Mesothelial cell of epicardium (in vitro differentiated cells): ENCODE measurements at regions not wholly inside any gene's neighbourhood (a gene's known extent, or its start where the extent isn't known, plus 50 kb on each side); places are given as distances from the start of the nearest gene placed in this dataset.

Experiments used
- DNase-seq, 2 experiments: peaks; one replicate each; pipeline ENCODE4 v3.0.0; 2021; ENCODE audit warnings: low spot score in 2 of 2; ENCODE audit not compliant: unreplicated experiment in 2 of 2
- H3K27ac Mint-ChIP-seq: 2 replicates; pipeline ENCODE4 v1.8.0; 2021; ENCODE audit warnings: mixed read lengths
- H3K27me3 Mint-ChIP-seq: 2 replicates; pipeline ENCODE4 v1.8.0; 2021; ENCODE audit warnings: low read depth, mixed read lengths
- H3K36me3 Mint-ChIP-seq: 2 replicates; pipeline ENCODE4 v1.8.0; 2021; ENCODE audit warnings: mixed read lengths
- H3K4me1 Mint-ChIP-seq: 2 replicates; pipeline ENCODE4 v1.8.0; 2021; ENCODE audit warnings: mixed read lengths
- H3K4me3 Mint-ChIP-seq: 2 replicates; pipeline ENCODE4 v1.8.0; 2021; ENCODE audit warnings: mild to moderate bottlenecking, moderate library complexity, mixed read lengths
- H3K9me3 Mint-ChIP-seq: 2 replicates; pipeline ENCODE4 v1.8.0; 2021; ENCODE audit warnings: mixed read lengths
- CTCF ChIP-seq: fragments of 200-600 bp; sonication (generic); IDR thresholded peaks from one replicate; pipeline ENCODE4 v1.5.0; 2021; ENCODE audit warnings: antibody characterized with exemption; ENCODE audit not compliant: unreplicated experiment

DNA sequence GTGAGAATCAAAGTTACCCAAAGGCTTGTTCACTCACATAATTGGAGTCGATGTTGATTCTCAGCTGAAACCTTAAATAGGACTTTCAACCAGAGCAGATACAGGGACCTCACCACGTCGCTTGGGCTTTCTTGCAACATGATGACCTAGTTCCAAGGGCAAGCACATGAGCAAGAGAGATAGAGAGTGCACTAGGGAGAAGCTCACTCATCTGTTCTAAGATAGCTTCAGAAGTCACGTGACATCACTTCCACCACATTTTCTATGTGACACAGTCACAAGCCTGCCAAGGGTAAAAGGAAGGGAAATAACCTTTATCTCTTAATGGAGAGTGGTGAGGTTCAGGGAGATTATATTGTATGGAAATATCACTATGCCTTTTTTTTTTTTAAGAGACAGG lies 470.1 kb upstream of the PLXNA2 start:
- no peak for TF ChIP-seq CTCF
- Mint-ChIP-seq H3K9me3 (no peaks in the 10 kb centered on the region), H3K27me3 (peaks cover 3% of the 10 kb centered on the region), H3K4me3 (no peak overlapping the region), H3K36me3 (no peaks in the 10 kb centered on the region), H3K27ac (no peak overlapping the region), H3K4me1 (no peaks in the 10 kb centered on the region)
- no peak for DNase-seq

DNA sequence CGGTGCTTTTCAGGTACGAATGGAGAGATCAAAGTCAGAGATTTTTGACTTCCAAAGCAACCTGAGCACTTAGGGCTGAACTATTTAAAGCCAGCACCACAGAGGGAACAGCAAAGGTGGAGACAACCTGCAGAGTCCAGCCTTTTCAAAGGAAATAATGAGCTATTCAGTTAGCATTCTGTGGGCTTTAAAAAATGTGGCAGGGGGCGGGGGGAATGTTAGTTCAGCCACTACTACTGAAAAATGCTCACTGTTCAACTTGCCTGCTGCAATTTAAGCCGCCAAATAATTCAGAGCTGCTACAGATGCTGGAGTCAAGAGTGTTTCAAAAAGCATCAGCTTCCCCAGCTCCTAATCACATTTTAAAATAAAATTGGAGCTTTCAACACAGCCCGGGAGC lies 473.3 kb upstream of the PLXNA2 start:
- Mint-ChIP-seq H3K4me3 (no peak overlapping the region), H3K36me3 (peaks cover 15% of the 10 kb centered on the region), H3K27ac (no peak overlapping the region), H3K27me3 (no peaks in the 10 kb centered on the region), H3K4me1 (no peaks in the 10 kb centered on the region), H3K9me3 (peaks cover 22% of the 10 kb centered on the region)
- TF ChIP-seq CTCF, result no peak
- no peak for DNase-seq

GRCh38 chr1:208722592-208722991 lies 478.4 kb upstream of the PLXNA2 start:
- Mint-ChIP-seq H3K4me3 (no peak overlapping the region), H3K9me3 (peaks cover 37% of the 10 kb centered on the region), H3K4me1 (no peaks in the 10 kb centered on the region), H3K27ac (no peak overlapping the region), H3K36me3 (peaks cover 16% of the 10 kb centered on the region), H3K27me3 (no peaks in the 10 kb centered on the region)
- no peak for DNase-seq
- no peak for TF ChIP-seq CTCF

GRCh38 chr1:208724079-208724478 lies 479.9 kb upstream of the PLXNA2 start:
- Mint-ChIP-seq H3K27ac (no peak overlapping the region), H3K4me1 (no peaks in the 10 kb centered on the region), H3K9me3 (peaks cover 37% of the 10 kb centered on the region), H3K36me3 (peaks cover 16% of the 10 kb centered on the region), H3K27me3 (no peaks in the 10 kb centered on the region), H3K4me3 (no peak overlapping the region)
- no peak for TF ChIP-seq CTCF
- no peak for DNase-seq

DNA sequence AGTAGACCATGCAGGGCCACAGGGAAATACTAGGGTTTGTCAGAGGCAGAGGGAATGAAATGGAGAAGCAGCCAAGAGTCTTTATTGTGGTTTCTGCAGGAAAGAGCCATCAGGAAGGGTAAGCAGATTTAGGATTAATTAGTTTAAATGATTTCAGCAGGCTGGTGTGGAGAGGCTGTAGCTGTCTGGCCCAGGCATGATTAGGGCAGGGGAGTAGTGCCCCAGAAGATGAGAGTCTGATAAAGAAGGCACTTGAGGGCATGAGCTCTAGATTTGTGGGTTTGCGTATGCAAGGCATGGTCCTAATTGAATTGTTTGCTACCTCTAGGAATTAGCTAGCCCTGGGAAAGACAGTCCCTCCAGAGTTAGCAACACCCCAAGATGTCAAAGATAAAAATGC lies 484.6 kb upstream of the PLXNA2 start:
- H3K36me3 Mint-ChIP-seq, result no peaks in the 10 kb centered on the region
- TF ChIP-seq CTCF, result no peak
- H3K4me3 Mint-ChIP-seq, result no peak overlapping the region
- no peak for DNase-seq
- H3K4me1 Mint-ChIP-seq, result peaks cover 10% of the 10 kb centered on the region
- peaks cover 14% of the 10 kb centered on the region for H3K27me3 Mint-ChIP-seq
- H3K9me3 Mint-ChIP-seq, result peaks cover 4% of the 10 kb centered on the region
- no peak overlapping the region for H3K27ac Mint-ChIP-seq
